ENCODE measurements at regions not wholly inside any gene's neighbourhood (a gene's known extent, or its start where the extent isn't known, plus 50 kb on each side); places are given as distances from the start of the nearest gene placed in this dataset.
"Not testable (repeated sequence)": the region's sequence is repeated elsewhere in the genome, so short reads cannot be mapped to it uniquely, and the experiment has no call there.

- Mint-ChIP-seq H3K36me3 (peaks cover 0 to 8% (median 0%) of the 10 kb centered on the region in 5 donors), H3K4me3 (no peak overlapping the region), H3K27ac (no peak overlapping the region), H3K9me3 (peaks cover 5 to 29% (median 13%) of the 10 kb centered on the region in 11 donors), H3K27me3 (no peaks in the 10 kb centered on the region), H3K4me1 (no peaks in the 10 kb centered on the region)
- intact Hi-C loops (cut with micrococcal nuclease): no loop called here
- Histone ChIP-seq H3K36me3 (ENCODE audit: control insufficient read depth in 2 of 3, insufficient read depth in 3 of 3, low read length in 3 of 3) (no peaks in the 10 kb centered on the region), H3K9me3 (ENCODE audit: control insufficient read depth in 2 of 3, low read length in 3 of 3) (peaks cover 0 to 3% (median 0%) of the 10 kb centered on the region in 3 experiments), H3K27me3 (ENCODE audit: control insufficient read depth in 2 of 2, insufficient read depth in 2 of 2, low read length in 2 of 2) (no peaks in the 10 kb centered on the region), H3K4me1 (ENCODE audit: control insufficient read depth in 2 of 2, insufficient read depth in 2 of 2, low read length in 2 of 2) (no peaks in the 10 kb centered on the region), H3K4me3 (ENCODE audit: low read length) (no peak overlapping the region), H3K27ac (ENCODE audit: low read depth, low read length) (no peak overlapping the region)
- DNase-seq: no peak
- ChIA-PET CTCF (no interaction called here), POLR2A (no interaction called here)
- ATAC-seq: no peak
Measured at GRCh38 chr7:10507032-10507431, 466.6 kb upstream of the PHF14 start.

- no peak overlapping the region for H3K4me3 ChIP-seq (ENCODE audit: low read length)
- DNase-seq: no peak
- no peak overlapping the region for H3K4me3 Mint-ChIP-seq
- POLR2A ChIA-PET: no interaction called here
- no peak for ATAC-seq
- no peaks in the 10 kb centered on the region for H3K36me3 ChIP-seq (ENCODE audit: control insufficient read depth in 2 of 3, insufficient read depth in 3 of 3, low read length in 3 of 3)
- H3K27ac ChIP-seq (ENCODE audit: low read depth, low read length): no peak overlapping the region
- H3K27me3 Mint-ChIP-seq: peaks cover 0 to 7% (median 0%) of the 10 kb centered on the region in 5 donors
- no peaks in the 10 kb centered on the region for H3K36me3 Mint-ChIP-seq
- H3K27ac Mint-ChIP-seq: no peak overlapping the region
- no peaks in the 10 kb centered on the region for H3K4me1 ChIP-seq (ENCODE audit: control insufficient read depth in 2 of 2, insufficient read depth in 2 of 2, low read length in 2 of 2)
- peaks cover 0 to 9% (median 2%) of the 10 kb centered on the region in 11 donors for H3K9me3 Mint-ChIP-seq
- intact Hi-C loops (cut with micrococcal nuclease): no loop called here
- no peaks in the 10 kb centered on the region for H3K9me3 ChIP-seq (ENCODE audit: control insufficient read depth in 2 of 3, low read length in 3 of 3)
- no peaks in the 10 kb centered on the region for H3K27me3 ChIP-seq (ENCODE audit: control insufficient read depth in 2 of 2, insufficient read depth in 2 of 2, low read length in 2 of 2)
- CTCF ChIA-PET: no interaction called here
- H3K4me1 Mint-ChIP-seq: no peaks in the 10 kb centered on the region
Measured at GRCh38 chr7:10521306-10521705, 452.4 kb upstream of the PHF14 start.

GRCh38 chr7:10533429-10533828 lies 440.2 kb upstream of the PHF14 start:
- H3K4me1 Mint-ChIP-seq; POLR2A ChIA-PET; H3K9me3 ChIP-seq (ENCODE audit: control insufficient read depth in 2 of 3, low read length in 3 of 3); H3K4me3 ChIP-seq (ENCODE audit: low read length); H3K27ac ChIP-seq (ENCODE audit: low read depth, low read length); H3K4me3 Mint-ChIP-seq; H3K36me3 ChIP-seq (ENCODE audit: control insufficient read depth in 2 of 3, insufficient read depth in 3 of 3, low read length in 3 of 3); CTCF ChIA-PET; H3K27me3 Mint-ChIP-seq; ATAC-seq; H3K4me1 ChIP-seq (ENCODE audit: control insufficient read depth in 2 of 2, insufficient read depth in 2 of 2, low read length in 2 of 2); H3K36me3 Mint-ChIP-seq; intact Hi-C loops (cut with micrococcal nuclease); H3K27ac Mint-ChIP-seq; H3K27me3 ChIP-seq (ENCODE audit: control insufficient read depth in 2 of 2, insufficient read depth in 2 of 2, low read length in 2 of 2); DNase-seq: not testable (repeated sequence)
- peaks cover 0 to 12% (median 6%) of the 10 kb centered on the region in 11 donors for H3K9me3 Mint-ChIP-seq

- no peak overlapping the region for H3K4me3 ChIP-seq (ENCODE audit: low read length)
- H3K27ac ChIP-seq (ENCODE audit: low read depth, low read length): no peak overlapping the region
- no peaks in the 10 kb centered on the region for H3K27me3 ChIP-seq (ENCODE audit: control insufficient read depth in 2 of 2, insufficient read depth in 2 of 2, low read length in 2 of 2)
- Mint-ChIP-seq H3K4me1 (no peaks in the 10 kb centered on the region), H3K4me3 (no peak overlapping the region), H3K36me3 (no peaks in the 10 kb centered on the region), H3K27ac (no peak overlapping the region), H3K9me3 (peaks cover 0 to 7% (median 3%) of the 10 kb centered on the region in 11 donors), H3K27me3 (no peaks in the 10 kb centered on the region)
- DNase-seq (no peak), ATAC-seq (no peak)
- ChIA-PET CTCF (no interaction called here), POLR2A (no interaction called here)
- no peaks in the 10 kb centered on the region for H3K4me1 ChIP-seq (ENCODE audit: control insufficient read depth in 2 of 2, insufficient read depth in 2 of 2, low read length in 2 of 2)
- intact Hi-C loops (cut with micrococcal nuclease): no loop called here
- H3K36me3 ChIP-seq (ENCODE audit: control insufficient read depth in 2 of 3, insufficient read depth in 3 of 3, low read length in 3 of 3): no peaks in the 10 kb centered on the region
- H3K9me3 ChIP-seq (ENCODE audit: control insufficient read depth in 2 of 3, low read length in 3 of 3): no peaks in the 10 kb centered on the region
Measured at GRCh38 chr7:10536561-10536960, 437.1 kb upstream of the PHF14 start.

GRCh38 chr7:10537764-10538163 lies 435.9 kb upstream of the PHF14 start:
- H3K27ac ChIP-seq (ENCODE audit: low read depth, low read length): no peak overlapping the region
- no peaks in the 10 kb centered on the region for H3K36me3 ChIP-seq (ENCODE audit: control insufficient read depth in 2 of 3, insufficient read depth in 3 of 3, low read length in 3 of 3)
- ATAC-seq (no peak), DNase-seq (no peak)
- no peak overlapping the region for H3K27ac Mint-ChIP-seq
- no peaks in the 10 kb centered on the region for H3K4me1 ChIP-seq (ENCODE audit: control insufficient read depth in 2 of 2, insufficient read depth in 2 of 2, low read length in 2 of 2)
- intact Hi-C loops (cut with micrococcal nuclease): no loop called here
- H3K36me3 Mint-ChIP-seq: no peaks in the 10 kb centered on the region
- no peaks in the 10 kb centered on the region for H3K27me3 ChIP-seq (ENCODE audit: control insufficient read depth in 2 of 2, insufficient read depth in 2 of 2, low read length in 2 of 2)
- CTCF ChIA-PET: no interaction called here
- POLR2A ChIA-PET: no interaction called here
- H3K9me3 Mint-ChIP-seq: peaks cover 0 to 4% (median 0%) of the 10 kb centered on the region in 11 donors
- no peaks in the 10 kb centered on the region for H3K27me3 Mint-ChIP-seq
- H3K4me1 Mint-ChIP-seq: no peaks in the 10 kb centered on the region
- H3K4me3 Mint-ChIP-seq: no peak overlapping the region
- no peaks in the 10 kb centered on the region for H3K9me3 ChIP-seq (ENCODE audit: control insufficient read depth in 2 of 3, low read length in 3 of 3)
- no peak overlapping the region for H3K4me3 ChIP-seq (ENCODE audit: low read length)

GRCh38 chr7:10557375-10557774 lies 416.3 kb upstream of the PHF14 start:
- DNase-seq (no peak), ATAC-seq (no peak)
- CTCF ChIA-PET: no interaction called here
- H3K9me3 ChIP-seq (ENCODE audit: control insufficient read depth in 2 of 3, low read length in 3 of 3): no peaks in the 10 kb centered on the region
- no peaks in the 10 kb centered on the region for H3K36me3 Mint-ChIP-seq
- H3K4me3 Mint-ChIP-seq: no peak overlapping the region
- H3K27me3 Mint-ChIP-seq: peaks cover 0 to 7% (median 0%) of the 10 kb centered on the region in 5 donors
- no peaks in the 10 kb centered on the region for H3K36me3 ChIP-seq (ENCODE audit: control insufficient read depth in 2 of 3, insufficient read depth in 3 of 3, low read length in 3 of 3)
- POLR2A ChIA-PET: no interaction called here
- H3K27ac Mint-ChIP-seq: no peak overlapping the region
- H3K27ac ChIP-seq (ENCODE audit: low read depth, low read length): no peak overlapping the region
- H3K4me1 ChIP-seq (ENCODE audit: control insufficient read depth in 2 of 2, insufficient read depth in 2 of 2, low read length in 2 of 2): no peaks in the 10 kb centered on the region
- H3K27me3 ChIP-seq (ENCODE audit: control insufficient read depth in 2 of 2, insufficient read depth in 2 of 2, low read length in 2 of 2): no peaks in the 10 kb centered on the region
- no peak overlapping the region for H3K4me3 ChIP-seq (ENCODE audit: low read length)
- intact Hi-C loops (cut with micrococcal nuclease): no loop called here
- no peaks in the 10 kb centered on the region for H3K4me1 Mint-ChIP-seq
- peaks cover 0 to 2% (median 0%) of the 10 kb centered on the region in 11 donors for H3K9me3 Mint-ChIP-seq

GRCh38 chr7:10560497-10560896 lies 413.2 kb upstream of the PHF14 start:
- CTCF ChIA-PET: no interaction called here
- H3K4me3 ChIP-seq (ENCODE audit: low read length): no peak overlapping the region
- no peak overlapping the region for H3K4me3 Mint-ChIP-seq
- POLR2A ChIA-PET: no interaction called here
- DNase-seq (no peak), ATAC-seq (no peak)
- H3K27me3 ChIP-seq (ENCODE audit: control insufficient read depth in 2 of 2, insufficient read depth in 2 of 2, low read length in 2 of 2): no peaks in the 10 kb centered on the region
- peaks cover 0 to 7% (median 0%) of the 10 kb centered on the region in 5 donors for H3K27me3 Mint-ChIP-seq
- H3K9me3 ChIP-seq (ENCODE audit: control insufficient read depth in 2 of 3, low read length in 3 of 3): no peaks in the 10 kb centered on the region
- H3K27ac ChIP-seq (ENCODE audit: low read depth, low read length): no peak overlapping the region
- H3K36me3 ChIP-seq (ENCODE audit: control insufficient read depth in 2 of 3, insufficient read depth in 3 of 3, low read length in 3 of 3): no peaks in the 10 kb centered on the region
- peaks cover 0 to 4% (median 0%) of the 10 kb centered on the region in 11 donors for H3K9me3 Mint-ChIP-seq
- intact Hi-C loops (cut with micrococcal nuclease): no loop called here
- no peaks in the 10 kb centered on the region for H3K4me1 Mint-ChIP-seq
- H3K36me3 Mint-ChIP-seq: no peaks in the 10 kb centered on the region
- H3K27ac Mint-ChIP-seq: no peak overlapping the region
- no peaks in the 10 kb centered on the region for H3K4me1 ChIP-seq (ENCODE audit: control insufficient read depth in 2 of 2, insufficient read depth in 2 of 2, low read length in 2 of 2)

Data from naive thymus-derived CD4-positive, alpha-beta T cell (primary cell).